Fibroblast of lung (primary cell): ENCODE measurements at regions not wholly inside any gene's neighbourhood (a gene's known extent, or its start where the extent isn't known, plus 50 kb on each side); places are given as distances from the start of the nearest gene placed in this dataset.

Experiments used
- DNase-seq, 2 donors: peaks; one replicate each; pipeline versions ENCODE4 v3.0.0 to v3.0.0-alpha.2; 2010; ENCODE audit warnings: low read depth in 2 of 2
- H2AFZ ChIP-seq: 2 replicates; pipeline ENCODE4 v1.5.1; 2012; ENCODE audit warnings: low read length, control low read depth, inconsistent platforms
- H3K27ac ChIP-seq: 2 replicates; pipeline ENCODE4 v1.5.1; 2011; ENCODE audit warnings: low read length, control low read depth; ENCODE audit not compliant: insufficient read depth
- H3K27me3 ChIP-seq: 2 replicates; pipeline ENCODE4 v1.5.1; 2011; ENCODE audit warnings: mild to moderate bottlenecking, low read length; ENCODE audit not compliant: control insufficient read depth, insufficient read depth
- H3K36me3 ChIP-seq: 2 replicates; pipeline ENCODE4 v1.5.1; 2011; ENCODE audit warnings: low read length; ENCODE audit not compliant: control insufficient read depth, insufficient read depth
- H3K4me1 ChIP-seq: 2 replicates; pipeline ENCODE4 v1.5.1; 2011; ENCODE audit warnings: low read length; ENCODE audit not compliant: control insufficient read depth, insufficient read depth; ENCODE audit errors: extremely low read depth
- H3K4me2 ChIP-seq: 2 replicates; pipeline ENCODE4 v1.5.1; 2011; ENCODE audit warnings: low read length, control low read depth; ENCODE audit not compliant: insufficient read depth; ENCODE audit errors: extremely low read depth
- H3K4me3 ChIP-seq, 4 experiments: fragments of 200-600 bp in 1 of 4; sonication (generic) in 1 of 4; replicated peaks in 1 of 4; 2 replicates each; pipeline ENCODE4 v1.5.1; 2011 to 2016; ENCODE audit warnings: low read length in 4 of 4, low read depth in 3 of 4, mild to moderate bottlenecking in 3 of 4, control low read depth in 2 of 4, inconsistent platforms in 1 of 4, mixed read lengths in 1 of 4; ENCODE audit not compliant: insufficient read depth in 1 of 4; ENCODE audit errors: control extremely low read depth in 1 of 4
- H3K79me2 ChIP-seq: 2 replicates; pipeline ENCODE4 v1.5.1; 2012; ENCODE audit warnings: mild to moderate bottlenecking, low read length, inconsistent platforms; ENCODE audit not compliant: control insufficient read depth, insufficient read depth
- H3K9ac ChIP-seq: 2 replicates; pipeline ENCODE4 v1.5.1; 2011; ENCODE audit warnings: mild to moderate bottlenecking, low read length, control low read depth; ENCODE audit not compliant: insufficient read depth
- H3K9me3 ChIP-seq: 2 replicates; pipeline ENCODE4 v1.5.1; 2012; ENCODE audit warnings: low read depth, low read length; ENCODE audit not compliant: control insufficient read depth, insufficient read depth
- H4K20me1 ChIP-seq: 2 replicates; pipeline ENCODE4 v1.5.1; 2011; ENCODE audit warnings: low read length; ENCODE audit not compliant: control insufficient read depth, insufficient read depth; ENCODE audit errors: extremely low read depth
- EZH2 ChIP-seq: IDR thresholded peaks from 2 replicates; pipeline ENCODE4 v1.5.1; 2012; ENCODE audit warnings: low read length, control low read depth, mild to moderate bottlenecking; ENCODE audit errors: missing control alignments
- TF ChIP-seq, protein P1 (sequence below), 2 donors: IDR thresholded peaks in 1 of 2; conservative IDR thresholded peaks in 1 of 2; 1 replicate in 1 of 2; 2 replicates in 1 of 2; pipeline ENCODE4 v1.5.1; 2011 to 2012; ENCODE audit warnings: low read length in 2 of 2, control low read depth in 1 of 2, inconsistent platforms in 1 of 2, low read depth in 1 of 2, mild to moderate bottlenecking in 1 of 2

DNA sequence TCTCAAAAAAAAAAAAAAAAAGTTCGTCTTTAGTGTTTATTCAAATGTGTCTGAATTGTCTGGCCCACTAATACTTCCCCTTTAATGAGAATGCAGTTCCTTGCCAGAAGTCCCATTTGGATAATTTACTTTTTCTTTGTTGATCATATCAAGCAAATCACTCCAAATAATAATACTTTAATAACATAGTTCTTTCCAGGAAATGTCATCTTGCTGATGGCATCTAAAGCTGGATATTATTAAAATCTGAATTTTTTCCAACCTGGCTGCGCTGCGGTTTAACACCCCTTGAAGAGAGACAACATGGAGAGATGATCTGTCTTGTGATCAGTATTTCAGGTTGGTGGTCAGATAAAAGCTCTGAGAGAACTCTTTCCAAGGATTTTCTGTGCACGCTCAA is 111.2 kb upstream of the CNKSR3 start:
- no peak for DNase-seq

DNA sequence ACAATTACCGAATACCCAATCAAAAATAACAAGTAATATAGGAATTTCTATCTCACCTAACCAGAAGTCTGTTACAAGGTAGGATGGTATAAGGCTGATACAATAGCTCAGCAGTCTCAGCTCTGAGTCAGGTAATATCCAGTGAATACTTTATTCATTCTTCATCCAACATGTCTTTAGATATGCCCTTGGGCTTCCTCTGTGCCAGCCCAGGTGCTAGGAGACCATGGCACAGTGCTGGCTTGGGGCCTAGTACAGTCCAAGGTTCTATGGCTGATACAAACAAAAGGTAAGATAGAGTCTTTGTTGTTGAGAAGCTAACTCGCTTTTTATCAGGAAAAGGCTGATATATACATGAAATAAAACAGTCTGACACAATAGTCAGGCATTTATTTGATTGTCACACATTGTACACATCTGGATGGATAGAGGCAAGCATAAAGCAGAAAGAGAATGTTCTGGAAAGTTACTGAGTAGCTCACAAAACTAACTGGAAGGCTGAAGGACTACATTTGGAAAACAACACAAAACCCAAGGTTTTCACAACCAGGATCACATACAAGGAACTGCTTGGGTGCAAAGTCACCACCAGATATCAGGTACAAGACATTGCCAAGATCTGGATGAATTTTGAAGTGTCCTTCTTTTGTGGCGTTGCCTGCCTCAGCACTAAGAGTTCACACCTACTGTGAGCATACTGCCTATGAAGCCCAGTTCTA is 110.4 kb upstream of the SCAF8 start:
- no peak for TF ChIP-seq EZH2
- TF ChIP-seq, protein P1, sequence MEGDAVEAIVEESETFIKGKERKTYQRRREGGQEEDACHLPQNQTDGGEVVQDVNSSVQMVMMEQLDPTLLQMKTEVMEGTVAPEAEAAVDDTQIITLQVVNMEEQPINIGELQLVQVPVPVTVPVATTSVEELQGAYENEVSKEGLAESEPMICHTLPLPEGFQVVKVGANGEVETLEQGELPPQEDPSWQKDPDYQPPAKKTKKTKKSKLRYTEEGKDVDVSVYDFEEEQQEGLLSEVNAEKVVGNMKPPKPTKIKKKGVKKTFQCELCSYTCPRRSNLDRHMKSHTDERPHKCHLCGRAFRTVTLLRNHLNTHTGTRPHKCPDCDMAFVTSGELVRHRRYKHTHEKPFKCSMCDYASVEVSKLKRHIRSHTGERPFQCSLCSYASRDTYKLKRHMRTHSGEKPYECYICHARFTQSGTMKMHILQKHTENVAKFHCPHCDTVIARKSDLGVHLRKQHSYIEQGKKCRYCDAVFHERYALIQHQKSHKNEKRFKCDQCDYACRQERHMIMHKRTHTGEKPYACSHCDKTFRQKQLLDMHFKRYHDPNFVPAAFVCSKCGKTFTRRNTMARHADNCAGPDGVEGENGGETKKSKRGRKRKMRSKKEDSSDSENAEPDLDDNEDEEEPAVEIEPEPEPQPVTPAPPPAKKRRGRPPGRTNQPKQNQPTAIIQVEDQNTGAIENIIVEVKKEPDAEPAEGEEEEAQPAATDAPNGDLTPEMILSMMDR (conservative IDR thresholded peaks at IDR 0.05 in 1 of 2, IDR thresholded peaks at IDR 0.05 in 1 of 2; ENCODE audit: low read depth in 1 of 2, low read length in 2 of 2) = no peak
- Histone ChIP-seq H3K9ac (no peak overlapping the region), H3K4me3 (no peak overlapping the region), H4K20me1 (no peaks in the 10 kb centered on the region), H3K27me3 (no peaks in the 10 kb centered on the region), H3K4me2 (no peak overlapping the region), H3K9me3 (no peaks in the 10 kb centered on the region), H3K79me2 (no peaks in the 10 kb centered on the region), H3K4me1 (no peaks in the 10 kb centered on the region), H3K27ac (no peak overlapping the region), H3K36me3 (no peaks in the 10 kb centered on the region), H2AFZ (no peak overlapping the region)
- no peak for DNase-seq

More for the DNA sequence above, 111.2 kb upstream of the CNKSR3 start:
- no peaks in the 10 kb centered on the region for H3K36me3 ChIP-seq
- H3K4me3 ChIP-seq = no peak overlapping the region
- no peak overlapping the region for H3K27ac ChIP-seq
- H3K4me1 ChIP-seq = no peaks in the 10 kb centered on the region
- H3K79me2 ChIP-seq = no peaks in the 10 kb centered on the region
- H4K20me1 ChIP-seq = no peaks in the 10 kb centered on the region
- H2AFZ ChIP-seq = no peak overlapping the region
- H3K9me3 ChIP-seq = no peaks in the 10 kb centered on the region
- no peak overlapping the region for H3K4me2 ChIP-seq
- H3K9ac ChIP-seq = no peak overlapping the region
- H3K27me3 ChIP-seq = no peaks in the 10 kb centered on the region
- TF ChIP-seq, protein P1 (conservative IDR thresholded peaks at IDR 0.05 in 1 of 2, IDR thresholded peaks at IDR 0.05 in 1 of 2; ENCODE audit: low read depth in 1 of 2, low read length in 2 of 2) = no peak
- no peak for TF ChIP-seq EZH2

GRCh38 chr6:154623391-154623790 is 109.8 kb upstream of the SCAF8 start:
- H3K27me3 ChIP-seq = no peaks in the 10 kb centered on the region
- H3K4me1 ChIP-seq = no peaks in the 10 kb centered on the region

More at GRCh38 chr6:154623391-154623790, 109.8 kb upstream of the SCAF8 start:
- Histone ChIP-seq H3K4me3 (no peak overlapping the region), H3K27ac (no peak overlapping the region), H4K20me1 (no peaks in the 10 kb centered on the region), H3K4me2 (no peak overlapping the region), H3K79me2 (no peaks in the 10 kb centered on the region), H2AFZ (no peak overlapping the region), H3K9ac (no peak overlapping the region), H3K36me3 (no peaks in the 10 kb centered on the region), H3K9me3 (no peaks in the 10 kb centered on the region)
- TF ChIP-seq, protein P1 (conservative IDR thresholded peaks at IDR 0.05 in 1 of 2, IDR thresholded peaks at IDR 0.05 in 1 of 2; ENCODE audit: low read depth in 1 of 2, low read length in 2 of 2) = no peak
- no peak for TF ChIP-seq EZH2
- no peak for DNase-seq
